Fibroblast of mammary gland (primary cell): ENCODE measurements at regions not wholly inside any gene's neighbourhood (a gene's known extent, or its start where the extent isn't known, plus 50 kb on each side); places are given as distances from the start of the nearest gene placed in this dataset.

Source experiments
- DNase-seq: peaks from one replicate; pipeline ENCODE4 v3.0.0-alpha.2; 2010; ENCODE audit warnings: low read depth
- H3K4me3 ChIP-seq: 2 replicates; pipeline ENCODE4 v1.5.1; 2011; ENCODE audit warnings: low read depth, mild to moderate bottlenecking, low read length, moderate library complexity; ENCODE audit not compliant: control insufficient read depth
- TF ChIP-seq, protein P1 (sequence below): conservative IDR thresholded peaks from 2 replicates; pipeline ENCODE4 v1.5.1; 2011; ENCODE audit warnings: low read depth, low read length, inconsistent platforms; ENCODE audit not compliant: control insufficient read depth, insufficient read depth

DNA sequence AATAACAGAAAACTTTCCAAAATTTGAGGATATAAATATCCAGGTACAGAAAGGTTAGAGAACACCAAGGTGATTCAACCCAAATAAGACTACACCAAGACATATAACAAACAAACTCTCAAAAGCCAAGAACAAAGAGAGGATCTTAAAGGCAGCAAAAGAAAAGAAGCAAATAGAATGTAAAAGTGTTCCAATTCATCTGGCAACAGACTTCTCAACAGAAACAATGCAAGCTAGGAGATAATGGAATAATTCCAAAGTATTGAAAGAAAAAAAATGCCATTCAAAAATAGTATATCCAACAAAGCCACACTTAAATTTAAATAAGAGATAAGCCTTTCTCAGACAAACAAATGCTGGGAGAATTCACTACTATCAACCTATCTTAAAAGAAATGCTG lies 153.0 kb upstream of the FAT3 start:
- no peak overlapping the region for H3K4me3 ChIP-seq
- no peak for DNase-seq
- TF ChIP-seq, protein P1, sequence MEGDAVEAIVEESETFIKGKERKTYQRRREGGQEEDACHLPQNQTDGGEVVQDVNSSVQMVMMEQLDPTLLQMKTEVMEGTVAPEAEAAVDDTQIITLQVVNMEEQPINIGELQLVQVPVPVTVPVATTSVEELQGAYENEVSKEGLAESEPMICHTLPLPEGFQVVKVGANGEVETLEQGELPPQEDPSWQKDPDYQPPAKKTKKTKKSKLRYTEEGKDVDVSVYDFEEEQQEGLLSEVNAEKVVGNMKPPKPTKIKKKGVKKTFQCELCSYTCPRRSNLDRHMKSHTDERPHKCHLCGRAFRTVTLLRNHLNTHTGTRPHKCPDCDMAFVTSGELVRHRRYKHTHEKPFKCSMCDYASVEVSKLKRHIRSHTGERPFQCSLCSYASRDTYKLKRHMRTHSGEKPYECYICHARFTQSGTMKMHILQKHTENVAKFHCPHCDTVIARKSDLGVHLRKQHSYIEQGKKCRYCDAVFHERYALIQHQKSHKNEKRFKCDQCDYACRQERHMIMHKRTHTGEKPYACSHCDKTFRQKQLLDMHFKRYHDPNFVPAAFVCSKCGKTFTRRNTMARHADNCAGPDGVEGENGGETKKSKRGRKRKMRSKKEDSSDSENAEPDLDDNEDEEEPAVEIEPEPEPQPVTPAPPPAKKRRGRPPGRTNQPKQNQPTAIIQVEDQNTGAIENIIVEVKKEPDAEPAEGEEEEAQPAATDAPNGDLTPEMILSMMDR, result no peak

DNA sequence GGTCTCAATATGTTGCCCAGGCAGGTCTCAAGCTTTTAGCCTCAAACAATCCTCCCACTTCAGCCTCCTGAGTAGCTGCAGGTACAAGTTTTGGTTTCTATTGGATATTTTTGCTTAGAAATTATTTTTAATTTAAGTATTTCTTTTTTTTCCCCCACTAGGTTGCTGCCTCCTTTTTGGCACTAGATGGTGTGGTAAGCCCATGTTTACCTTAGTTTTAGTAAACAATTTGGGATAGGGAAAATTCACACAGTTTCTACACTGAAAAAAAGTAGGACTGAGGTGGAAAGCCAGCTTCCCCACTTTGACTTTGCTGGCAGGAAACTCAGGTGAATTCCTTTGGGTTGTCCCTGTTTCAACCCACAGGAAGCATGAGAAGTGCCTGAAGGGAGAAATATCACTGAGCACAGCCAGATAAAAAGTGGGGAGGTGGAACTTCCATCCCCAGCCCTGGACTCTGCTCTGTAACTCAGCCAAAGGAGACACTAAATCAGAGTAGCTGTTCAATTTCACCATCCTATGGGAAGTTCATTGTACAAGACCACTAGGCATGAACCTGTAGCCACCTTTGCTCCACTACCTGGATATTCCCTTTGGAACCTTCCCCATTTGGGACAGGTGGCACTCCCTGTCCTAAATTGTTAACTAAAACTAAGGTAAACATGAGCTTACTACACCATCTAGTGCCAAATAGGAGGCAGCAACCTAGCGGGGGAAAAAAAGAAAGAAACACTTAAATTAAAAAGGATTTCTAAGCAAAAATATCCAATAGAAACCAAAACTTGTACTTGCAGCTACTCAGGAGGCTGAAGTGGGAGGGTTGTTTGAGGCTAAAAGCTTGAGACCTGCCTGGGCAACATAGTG lies 154.4 kb upstream of the FAT3 start:
- no peak for DNase-seq
- no peak overlapping the region for H3K4me3 ChIP-seq
- TF ChIP-seq, protein P1, result no peak

DNA sequence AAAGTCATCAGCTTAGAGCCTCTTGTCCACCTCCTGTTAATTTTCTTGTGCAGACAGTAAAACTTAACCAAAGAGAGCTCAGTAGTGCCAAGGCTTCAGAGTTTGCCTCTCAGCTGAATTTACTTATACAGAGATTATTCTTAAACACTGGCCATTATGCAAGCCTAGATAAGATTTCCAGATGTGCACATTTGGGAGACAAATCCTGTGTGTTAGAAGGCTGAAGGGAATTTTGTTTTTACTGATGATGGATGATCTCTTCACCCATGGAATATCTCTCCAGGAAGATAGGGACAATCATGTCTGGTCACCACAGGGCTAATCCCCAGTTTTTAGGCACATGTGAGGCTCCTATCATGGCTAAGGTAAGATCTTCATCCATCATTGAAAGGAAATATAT lies 157.6 kb upstream of the FAT3 start:
- TF ChIP-seq, protein P1, result no peak
- no peak for DNase-seq
- no peak overlapping the region for H3K4me3 ChIP-seq

DNA sequence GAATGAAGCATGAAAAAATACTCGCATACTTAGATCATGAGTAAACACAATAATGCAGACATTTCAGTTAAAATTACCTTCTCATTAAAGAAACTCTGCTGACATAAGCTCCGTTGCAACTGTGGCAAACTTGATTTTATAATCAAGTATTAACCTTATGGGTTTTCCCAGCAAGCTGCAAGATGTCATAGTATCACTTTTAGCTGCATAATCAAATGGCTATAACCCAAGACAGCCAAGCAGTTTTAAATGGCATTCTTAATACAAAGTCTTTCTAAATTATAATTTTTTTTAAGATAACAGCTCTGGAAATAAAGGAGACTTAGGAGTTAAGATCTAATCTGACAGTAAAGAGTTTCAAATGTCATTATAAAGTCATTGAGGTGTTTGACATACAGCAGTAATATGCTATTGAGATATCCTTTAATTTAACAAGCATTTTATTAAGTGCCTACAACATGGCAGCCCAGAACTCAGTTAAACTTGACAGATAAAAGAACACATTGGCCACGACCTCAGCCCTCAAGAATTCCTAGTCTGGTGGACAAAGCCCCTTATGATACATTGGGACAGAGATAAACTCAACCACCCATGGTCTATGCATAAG lies 163.1 kb upstream of the FAT3 start:
- no peak for DNase-seq
- no peak overlapping the region for H3K4me3 ChIP-seq
- TF ChIP-seq, protein P1, result no peak

DNA sequence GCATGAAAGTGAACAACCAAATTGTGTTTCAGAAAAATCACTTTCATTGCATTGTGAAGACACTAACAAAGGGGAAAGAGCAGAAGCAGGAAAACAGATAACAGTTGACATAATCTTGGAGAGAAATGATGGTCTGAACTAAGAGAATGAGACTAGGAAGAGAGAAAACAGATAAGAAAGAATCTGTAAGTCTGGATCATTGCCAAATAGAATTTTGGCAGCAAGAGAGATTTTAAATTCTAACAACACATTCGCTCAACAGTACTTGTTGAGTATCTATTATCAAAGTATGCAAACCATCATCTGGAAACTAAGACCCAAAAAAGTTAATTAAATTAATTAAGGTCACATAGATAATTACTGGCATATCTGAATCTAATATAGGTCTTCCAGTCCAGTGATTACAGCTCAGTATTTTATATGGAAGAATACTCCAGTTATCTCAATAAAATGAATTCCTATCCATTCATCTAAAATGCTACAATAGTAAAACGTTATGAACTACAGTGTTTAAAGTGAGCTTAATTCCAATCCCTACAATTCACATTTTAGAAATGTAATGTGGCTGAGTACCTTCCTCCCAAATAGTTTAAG lies 166.7 kb upstream of the FAT3 start:
- H3K4me3 ChIP-seq, result no peak overlapping the region
- TF ChIP-seq, protein P1, result no peak
- no peak for DNase-seq

DNA sequence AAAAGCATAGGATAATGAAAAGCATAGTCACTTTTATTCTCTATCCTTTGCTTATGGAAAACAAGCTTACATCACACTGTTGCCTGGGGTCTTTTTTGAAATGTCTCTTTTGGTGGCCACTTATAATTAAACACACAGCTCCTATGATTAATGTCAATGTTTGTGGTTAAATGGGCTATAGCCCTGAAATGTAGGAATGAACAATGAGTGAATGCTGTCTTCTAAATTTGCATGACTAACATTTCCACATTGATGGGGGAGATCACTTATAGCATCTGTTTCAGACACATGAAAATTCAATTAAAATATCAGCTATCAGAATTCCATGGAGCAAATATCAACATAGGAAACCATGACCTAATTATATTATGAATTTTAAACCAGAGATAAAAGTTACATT lies 171.4 kb upstream of the FAT3 start:
- no peak overlapping the region for H3K4me3 ChIP-seq
- TF ChIP-seq, protein P1, result no peak

More for the DNA sequence above, 171.4 kb upstream of the FAT3 start:
- no peak for DNase-seq
